ENCODE measurements at regions not wholly inside any gene's neighbourhood (a gene's known extent, or its start where the extent isn't known, plus 50 kb on each side); places are given as distances from the start of the nearest gene placed in this dataset.

DNA sequence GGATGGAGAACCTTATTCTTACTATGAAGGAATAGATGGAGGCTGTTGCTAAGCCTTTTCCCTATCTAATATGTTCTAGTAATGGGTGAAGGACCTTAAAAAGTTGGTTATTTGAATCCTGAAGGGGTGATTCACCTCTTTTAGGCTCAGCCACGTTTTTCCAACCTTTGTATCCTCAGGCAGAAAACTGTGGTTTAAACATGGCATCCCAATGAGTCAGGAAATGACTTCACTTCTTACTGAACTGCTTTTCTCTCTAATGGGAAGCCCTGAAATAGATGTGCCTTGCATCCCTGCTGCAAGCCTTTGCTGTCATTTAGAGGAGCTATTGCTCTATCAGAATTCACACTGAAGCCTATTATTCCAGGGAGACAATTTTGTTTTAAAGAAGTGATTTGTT lies 191.0 kb upstream of the ARX start:
- no peak for TF ChIP-seq EP300 (IDR thresholded peaks at IDR 0.05; ENCODE audit: low read depth in 2 of 2, low read length in 2 of 2)
- TF ChIP-seq EP300 (CRISPR knock-in tag; IDR thresholded peaks at IDR 0.05; ENCODE audit: borderline replicate concordance): no peak
- TF ChIP-seq, protein P1, sequence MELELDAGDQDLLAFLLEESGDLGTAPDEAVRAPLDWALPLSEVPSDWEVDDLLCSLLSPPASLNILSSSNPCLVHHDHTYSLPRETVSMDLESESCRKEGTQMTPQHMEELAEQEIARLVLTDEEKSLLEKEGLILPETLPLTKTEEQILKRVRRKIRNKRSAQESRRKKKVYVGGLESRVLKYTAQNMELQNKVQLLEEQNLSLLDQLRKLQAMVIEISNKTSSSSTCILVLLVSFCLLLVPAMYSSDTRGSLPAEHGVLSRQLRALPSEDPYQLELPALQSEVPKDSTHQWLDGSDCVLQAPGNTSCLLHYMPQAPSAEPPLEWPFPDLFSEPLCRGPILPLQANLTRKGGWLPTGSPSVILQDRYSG (CRISPR knock-in tag; IDR thresholded peaks at IDR 0.05): no peak

Measured in HepG2 (cell line).